Activated T-cell treated with anti-CD3 and anti-CD28 coated beads, Interleukin-2, amount 50 U/mL, for 4 hours (primary cell): ENCODE measurements at regions not wholly inside any gene's neighbourhood (a gene's known extent, or its start where the extent isn't known, plus 50 kb on each side); places are given as distances from the start of the nearest gene placed in this dataset.
A peak's percentile ranks its signal among the peaks of the same experiment; 100 is the strongest.

Experiments
- ATAC-seq, 2 donors: fragments of 200-7000 bp; cut with Tn5 transposase; one replicate each; pipeline ENCODE4 v1.10.0; 2021
- DNase-seq: peaks from one replicate; pipeline ENCODE4 v3.0.0-alpha.2; 2020
- H3K27me3 Mint-ChIP-seq: one replicate; pipeline ENCODE4 v1.8.0; 2021; ENCODE audit warnings: low read depth, mixed read lengths
- H3K36me3 Mint-ChIP-seq: one replicate; pipeline ENCODE4 v1.8.0; 2022; ENCODE audit warnings: mixed read lengths; ENCODE audit not compliant: insufficient read depth
- H3K4me1 Mint-ChIP-seq: one replicate; pipeline ENCODE4 v1.8.0; 2021; ENCODE audit warnings: low read depth, mixed read lengths
- H3K4me3 Mint-ChIP-seq: one replicate; pipeline ENCODE4 v1.8.0; 2021; ENCODE audit warnings: mild to moderate bottlenecking, moderate library complexity, mixed read lengths
- H3K9me3 Mint-ChIP-seq: one replicate; pipeline ENCODE4 v1.8.0; 2021; ENCODE audit warnings: mixed read lengths

DNA sequence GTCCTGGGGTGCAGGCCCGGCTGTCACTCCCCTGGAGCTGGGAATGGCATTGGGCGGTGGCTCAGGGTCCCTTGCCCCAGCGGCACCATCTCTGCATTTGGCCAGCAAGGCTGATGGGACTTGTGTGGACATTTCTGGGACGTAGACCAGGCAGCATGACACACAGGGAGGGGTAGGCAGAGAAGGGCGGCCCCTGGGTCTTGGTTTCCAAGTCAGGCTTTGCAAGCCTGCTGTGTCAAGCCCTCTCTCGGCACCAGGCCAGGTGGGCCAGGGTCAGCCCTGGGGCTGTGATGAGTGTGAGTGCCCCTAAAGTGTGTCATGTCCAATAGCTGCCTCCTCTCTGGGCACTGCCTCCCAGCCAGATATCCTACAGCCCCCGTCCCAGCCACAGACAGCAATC, 335.2 kb downstream of the SEC14L1 start:
- Mint-ChIP-seq H3K4me1 (peaks cover 89% of the 10 kb centered on the region), H3K4me3 (no peak overlapping the region), H3K27me3 (no peaks in the 10 kb centered on the region), H3K36me3 (peaks cover 4% of the 10 kb centered on the region), H3K9me3 (no peaks in the 10 kb centered on the region)
- ATAC-seq (no peak), DNase-seq (no peak)

DNA sequence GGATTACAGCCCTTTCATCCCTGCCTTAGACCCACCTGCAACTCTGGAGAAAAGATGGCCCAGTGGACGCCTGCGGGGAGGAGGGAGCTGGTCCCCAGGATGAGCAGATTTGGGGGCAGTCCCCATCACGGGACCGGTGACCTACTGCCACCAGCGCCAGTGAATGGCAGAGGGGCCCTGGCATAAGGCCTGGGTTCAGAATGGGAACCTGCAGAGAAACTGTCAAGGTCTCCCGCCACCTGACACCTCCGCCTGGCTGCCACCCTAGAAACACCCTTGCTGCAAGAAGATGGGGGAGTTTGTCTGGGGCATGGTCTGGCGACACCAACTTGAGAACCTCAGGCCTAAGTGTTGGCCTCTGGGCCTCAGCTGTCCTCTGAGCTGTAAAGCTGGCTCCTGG, 335.7 kb downstream of the SEC14L1 start:
- no peaks in the 10 kb centered on the region for H3K27me3 Mint-ChIP-seq
- ATAC-seq (no peak), DNase-seq (no peak)
- H3K4me1 Mint-ChIP-seq = peaks cover 87% of the 10 kb centered on the region
- peaks cover 6% of the 10 kb centered on the region for H3K36me3 Mint-ChIP-seq
- H3K9me3 Mint-ChIP-seq = no peaks in the 10 kb centered on the region
- no peak overlapping the region for H3K4me3 Mint-ChIP-seq

DNA sequence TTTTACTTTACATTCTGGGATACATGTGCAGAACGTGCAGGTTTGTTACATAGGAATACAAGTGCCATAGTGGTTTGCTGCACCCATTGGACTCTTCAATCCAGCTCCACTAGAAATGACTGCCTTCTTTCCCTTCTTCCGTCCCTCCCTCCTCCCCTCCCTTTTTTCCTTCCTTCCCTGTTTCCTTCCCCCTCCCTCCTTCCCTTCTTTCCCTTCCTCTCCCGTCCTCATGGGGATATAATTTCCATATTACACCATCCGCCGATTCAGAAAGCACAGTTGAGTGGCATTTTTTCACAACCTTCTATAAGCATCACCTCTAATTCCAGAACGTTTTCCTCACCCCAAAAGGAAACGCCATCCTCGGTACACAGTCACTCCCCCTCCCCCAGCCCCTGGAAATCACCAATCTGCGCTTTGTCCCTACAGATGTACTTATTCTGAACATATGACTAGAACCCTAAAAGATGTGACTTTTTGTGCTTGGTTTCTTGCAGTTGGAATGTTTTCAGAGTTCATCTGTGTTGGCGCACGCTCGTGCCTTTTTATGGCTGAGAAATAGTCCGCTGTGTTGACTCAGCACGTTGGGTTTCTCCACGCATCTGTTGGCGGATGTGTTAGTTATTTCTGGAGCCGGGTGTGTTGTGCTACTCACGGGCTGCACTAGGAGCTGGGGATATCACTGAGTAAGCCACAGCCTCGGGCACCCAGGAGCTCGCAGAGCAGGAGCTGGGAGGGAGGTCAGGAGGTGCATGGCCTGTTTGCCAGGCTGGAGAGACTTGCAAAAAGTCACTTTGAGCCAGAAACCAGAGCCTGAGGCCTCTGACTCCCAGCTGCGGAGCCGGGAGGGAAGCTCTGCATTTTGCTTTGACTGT, 336.4 kb downstream of the SEC14L1 start:
- H3K36me3 Mint-ChIP-seq = peaks cover 6% of the 10 kb centered on the region

DNA sequence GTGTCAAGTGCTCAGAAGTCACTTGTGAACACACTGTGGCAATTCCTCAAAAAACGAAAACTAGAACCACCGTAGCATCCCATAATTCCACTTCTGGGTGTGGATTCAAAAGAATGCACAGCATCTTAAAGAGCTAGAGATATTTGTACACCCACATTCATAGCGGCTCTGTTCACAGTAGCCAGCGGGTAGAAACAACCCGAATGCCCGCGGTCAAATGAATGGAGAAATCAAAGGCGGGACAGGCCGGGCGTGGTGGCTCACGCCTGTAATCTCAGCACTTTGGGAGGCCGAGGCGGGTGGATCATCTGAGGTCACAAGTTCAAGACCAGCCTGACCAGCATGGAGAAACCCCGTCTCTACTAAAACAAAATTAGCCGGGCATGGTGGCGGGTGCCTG, 337.5 kb downstream of the SEC14L1 start:
- H3K36me3 Mint-ChIP-seq = peaks cover 8% of the 10 kb centered on the region
- H3K4me3 Mint-ChIP-seq = no peak overlapping the region
- DNase-seq = no peak
- H3K9me3 Mint-ChIP-seq = no peaks in the 10 kb centered on the region
- no peak for ATAC-seq
- H3K4me1 Mint-ChIP-seq = peaks cover 75% of the 10 kb centered on the region
- H3K27me3 Mint-ChIP-seq = no peaks in the 10 kb centered on the region

More for the DNA sequence above, 336.4 kb downstream of the SEC14L1 start:
- Mint-ChIP-seq H3K4me3 (peak overlapping the region; percentile 29), H3K9me3 (no peaks in the 10 kb centered on the region), H3K4me1 (peaks cover 84% of the 10 kb centered on the region), H3K27me3 (no peaks in the 10 kb centered on the region)
- ATAC-seq = peak in 1 of 2 donors; percentile 28
- no peak for DNase-seq

DNA sequence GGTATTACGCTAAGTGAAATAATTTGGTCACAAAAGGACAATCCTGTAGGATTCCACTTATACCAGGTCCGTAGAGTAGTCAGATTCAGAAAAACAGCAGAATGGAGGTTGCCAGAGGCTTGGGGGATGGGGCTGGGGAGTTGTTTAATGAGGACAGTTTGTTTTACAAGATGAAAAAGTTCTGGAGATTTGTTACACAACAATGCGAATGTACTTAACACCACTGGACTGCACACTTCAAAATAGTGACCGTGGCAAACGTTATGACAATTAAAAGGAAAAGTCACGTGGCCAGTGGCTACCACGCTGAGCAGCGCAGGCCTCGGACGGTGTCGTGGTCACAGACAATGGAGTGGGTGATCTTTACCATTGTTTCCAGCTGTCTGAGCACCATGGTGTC, 338.1 kb downstream of the SEC14L1 start:
- no peaks in the 10 kb centered on the region for H3K9me3 Mint-ChIP-seq
- no peak overlapping the region for H3K4me3 Mint-ChIP-seq
- peaks cover 10% of the 10 kb centered on the region for H3K36me3 Mint-ChIP-seq
- no peak for DNase-seq
- peaks cover 71% of the 10 kb centered on the region for H3K4me1 Mint-ChIP-seq
- ATAC-seq = no peak
- no peaks in the 10 kb centered on the region for H3K27me3 Mint-ChIP-seq

DNA sequence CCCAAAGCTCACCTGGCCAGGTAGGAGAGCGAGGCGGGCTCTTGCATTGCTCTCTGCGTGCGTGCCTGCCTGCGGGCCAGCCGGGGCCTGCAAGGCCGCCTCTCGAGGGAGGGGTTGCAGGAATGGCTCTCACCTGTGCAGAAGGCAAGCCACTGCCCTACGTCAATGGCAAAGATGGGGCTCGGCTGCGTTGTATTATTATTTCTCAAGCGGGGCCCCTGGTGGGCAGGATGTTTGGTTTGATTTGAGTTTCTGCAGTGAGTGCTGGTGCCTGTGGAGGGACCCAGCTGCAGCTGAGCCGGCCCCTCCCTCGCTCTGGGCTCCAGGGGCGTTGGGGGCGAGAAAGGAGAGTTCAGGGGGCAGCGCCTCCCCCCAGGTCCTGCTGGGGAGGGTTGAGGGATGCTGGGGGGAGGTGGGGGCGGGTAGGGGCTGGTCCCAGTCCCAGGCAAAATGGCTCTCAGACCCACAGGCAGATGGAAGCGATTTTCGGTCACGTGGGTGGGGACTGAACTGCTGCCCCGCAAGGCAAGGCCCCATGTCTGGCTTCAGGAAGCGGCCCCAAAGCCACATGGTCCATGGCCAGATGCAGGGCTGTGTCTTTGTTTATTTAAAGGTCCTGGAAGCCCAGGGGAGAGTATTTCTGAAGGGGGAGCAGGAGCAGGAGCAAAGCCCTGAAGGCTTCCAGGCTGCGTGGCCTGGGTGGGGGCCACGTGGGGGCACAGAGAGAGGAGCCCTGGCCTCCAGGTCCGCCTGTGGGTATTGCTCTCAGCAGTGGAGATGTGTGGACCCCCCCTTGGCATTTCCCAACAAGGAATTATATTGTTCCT, 338.8 kb downstream of the SEC14L1 start:
- Mint-ChIP-seq H3K9me3 (no peaks in the 10 kb centered on the region), H3K4me1 (peaks cover 64% of the 10 kb centered on the region), H3K4me3 (no peak overlapping the region), H3K36me3 (peaks cover 10% of the 10 kb centered on the region), H3K27me3 (no peaks in the 10 kb centered on the region)
- DNase-seq (no peak), ATAC-seq (no peak)

DNA sequence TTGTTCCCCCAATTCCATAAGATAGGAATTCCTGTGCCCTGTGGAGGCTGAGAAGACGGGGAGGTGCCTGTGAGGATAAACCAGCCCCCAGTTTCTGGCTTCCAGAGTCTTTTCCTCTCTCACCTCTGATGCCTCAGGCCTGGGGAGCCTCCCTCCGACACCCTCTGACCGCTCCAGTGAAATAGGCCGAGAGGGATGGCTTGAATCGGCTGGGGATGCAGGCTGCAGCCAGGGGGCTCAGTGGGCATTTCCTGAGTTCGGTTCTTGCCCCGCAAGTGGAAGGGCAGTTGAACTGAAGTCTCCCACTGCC, 339.4 kb downstream of the SEC14L1 start:
- H3K27me3 Mint-ChIP-seq = no peaks in the 10 kb centered on the region
- ATAC-seq (no peak), DNase-seq (no peak)
- H3K9me3 Mint-ChIP-seq = no peaks in the 10 kb centered on the region
- H3K4me3 Mint-ChIP-seq = no peak overlapping the region
- H3K4me1 Mint-ChIP-seq = peaks cover 58% of the 10 kb centered on the region
- H3K36me3 Mint-ChIP-seq = peaks cover 7% of the 10 kb centered on the region

DNA sequence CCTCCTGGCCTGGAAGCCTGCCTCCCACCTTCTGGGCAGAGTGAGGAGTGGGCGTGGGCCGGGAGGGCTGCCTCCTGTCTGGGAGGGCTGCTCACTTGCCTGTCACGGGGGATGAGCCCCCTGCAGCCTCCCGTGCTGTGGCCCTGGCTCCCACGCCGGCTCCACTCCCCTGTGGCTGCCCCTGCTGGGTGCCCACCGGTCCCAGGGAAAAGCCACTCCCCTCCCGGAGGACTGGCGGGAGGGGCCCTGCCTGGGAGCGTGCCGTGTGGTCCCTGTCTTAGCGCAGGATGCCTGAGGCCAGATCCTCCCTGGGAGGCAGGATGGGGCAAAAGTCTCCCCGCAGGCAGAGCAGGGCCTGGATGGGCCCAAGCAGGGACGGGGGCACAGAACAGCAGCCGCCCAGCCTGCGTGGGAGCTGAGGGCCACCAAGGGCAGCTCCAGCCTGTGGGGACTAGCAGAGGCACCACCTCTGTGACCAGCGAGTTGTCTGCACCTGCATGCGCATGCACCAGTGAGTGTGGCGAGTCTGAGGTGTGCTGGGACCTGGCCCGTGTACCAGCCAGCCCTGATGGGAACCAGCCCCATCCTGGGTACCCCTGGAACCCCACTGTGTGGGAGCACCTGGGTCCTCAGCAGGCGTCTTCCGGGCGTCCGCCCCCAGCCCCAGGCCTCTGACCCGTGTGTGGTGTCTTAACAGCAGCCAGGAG, 339.9 kb downstream of the SEC14L1 start:
- no peaks in the 10 kb centered on the region for H3K27me3 Mint-ChIP-seq
- peaks cover 53% of the 10 kb centered on the region for H3K4me1 Mint-ChIP-seq
- ATAC-seq (no peak), DNase-seq (no peak)
- no peak overlapping the region for H3K4me3 Mint-ChIP-seq
- H3K36me3 Mint-ChIP-seq = peaks cover 6% of the 10 kb centered on the region
- H3K9me3 Mint-ChIP-seq = no peaks in the 10 kb centered on the region

DNA sequence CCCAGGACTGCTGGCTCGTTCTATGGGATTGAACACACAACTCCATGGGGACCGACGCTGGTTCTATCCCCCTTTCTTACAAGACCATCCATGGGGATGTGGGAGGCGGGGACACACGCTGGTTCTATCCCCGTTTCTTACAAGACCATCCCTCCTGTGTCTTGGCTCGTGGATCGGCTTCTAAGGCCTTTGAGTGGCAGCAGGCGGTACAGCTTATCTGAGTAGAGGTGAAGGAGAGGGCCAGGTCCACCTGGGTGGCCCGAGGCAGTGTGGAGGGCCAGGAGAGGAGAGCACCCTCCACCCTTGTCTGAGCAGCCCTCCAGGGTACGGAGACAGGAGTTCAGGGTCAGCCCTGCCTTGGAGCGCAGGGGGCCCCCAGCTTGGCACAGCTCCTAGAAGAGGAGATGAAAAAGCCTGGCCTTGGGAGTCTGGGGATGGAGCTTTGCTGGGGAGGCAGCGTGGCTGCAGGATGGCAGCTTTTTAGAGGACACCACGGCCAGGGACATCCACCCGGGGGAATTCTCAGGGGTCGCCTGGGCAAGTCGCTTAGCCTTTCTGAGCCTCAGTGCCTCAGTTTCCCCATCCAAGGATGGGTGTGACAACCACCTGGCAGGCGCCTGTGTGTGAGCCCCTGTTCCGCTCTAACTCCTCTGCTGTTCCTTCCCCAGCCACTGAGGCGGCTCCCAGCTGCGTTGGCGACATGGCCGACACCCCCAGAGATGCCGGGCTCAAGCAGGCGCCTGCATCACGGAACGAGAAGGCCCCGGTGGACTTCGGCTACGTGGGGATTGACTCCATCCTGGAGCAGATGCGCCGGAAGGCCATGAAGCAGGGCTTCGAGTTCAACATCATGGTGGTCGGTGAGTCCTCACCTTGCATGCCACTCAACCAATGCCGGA, 341.0 kb downstream of the SEC14L1 start:
- Mint-ChIP-seq H3K9me3 (no peaks in the 10 kb centered on the region), H3K27me3 (no peaks in the 10 kb centered on the region), H3K4me1 (peaks cover 48% of the 10 kb centered on the region), H3K36me3 (peaks cover 9% of the 10 kb centered on the region), H3K4me3 (no peak overlapping the region)
- DNase-seq (no peak), ATAC-seq (no peak)

DNA sequence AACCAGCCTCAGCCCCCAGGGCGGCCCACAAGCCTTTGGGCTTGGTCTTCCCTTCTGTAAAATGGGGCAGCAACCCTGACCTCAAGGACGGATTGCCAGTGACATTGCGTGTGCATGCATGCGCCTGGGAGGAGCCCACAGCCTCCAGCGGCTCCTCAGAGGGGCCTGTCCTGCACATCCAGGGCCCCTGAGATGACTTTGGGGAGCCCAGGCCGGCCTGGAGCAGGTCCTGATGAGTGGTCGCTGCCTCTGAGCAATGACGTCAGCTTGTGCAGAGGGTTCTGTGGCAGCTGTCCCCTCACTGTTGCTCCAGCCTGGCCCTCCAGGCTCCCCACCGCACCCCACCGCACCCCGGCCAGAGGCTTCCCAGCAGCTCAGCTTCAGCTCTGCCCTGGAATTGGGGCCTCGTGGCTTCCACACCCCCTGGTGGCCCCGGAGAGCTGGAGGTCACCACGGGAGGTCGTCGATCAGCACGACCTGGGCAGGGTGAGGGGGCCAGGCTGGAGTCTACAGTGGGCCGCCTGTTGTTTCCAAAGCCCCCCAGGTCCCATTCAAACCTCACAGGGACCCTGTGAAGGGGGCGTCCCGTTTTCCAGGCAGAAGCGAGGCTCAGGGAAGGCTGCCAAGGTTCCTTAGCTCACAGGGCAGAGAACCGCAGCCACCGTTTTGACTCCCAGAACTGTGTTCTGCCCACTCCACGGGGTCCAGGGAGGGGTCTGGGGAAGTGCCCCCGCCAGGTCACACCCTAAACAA, 341.8 kb downstream of the SEC14L1 start:
- DNase-seq (no peak), ATAC-seq (no peak)
- H3K9me3 Mint-ChIP-seq = no peaks in the 10 kb centered on the region
- H3K4me1 Mint-ChIP-seq = peaks cover 39% of the 10 kb centered on the region
- no peaks in the 10 kb centered on the region for H3K27me3 Mint-ChIP-seq
- H3K36me3 Mint-ChIP-seq = peaks cover 9% of the 10 kb centered on the region
- no peak overlapping the region for H3K4me3 Mint-ChIP-seq

DNA sequence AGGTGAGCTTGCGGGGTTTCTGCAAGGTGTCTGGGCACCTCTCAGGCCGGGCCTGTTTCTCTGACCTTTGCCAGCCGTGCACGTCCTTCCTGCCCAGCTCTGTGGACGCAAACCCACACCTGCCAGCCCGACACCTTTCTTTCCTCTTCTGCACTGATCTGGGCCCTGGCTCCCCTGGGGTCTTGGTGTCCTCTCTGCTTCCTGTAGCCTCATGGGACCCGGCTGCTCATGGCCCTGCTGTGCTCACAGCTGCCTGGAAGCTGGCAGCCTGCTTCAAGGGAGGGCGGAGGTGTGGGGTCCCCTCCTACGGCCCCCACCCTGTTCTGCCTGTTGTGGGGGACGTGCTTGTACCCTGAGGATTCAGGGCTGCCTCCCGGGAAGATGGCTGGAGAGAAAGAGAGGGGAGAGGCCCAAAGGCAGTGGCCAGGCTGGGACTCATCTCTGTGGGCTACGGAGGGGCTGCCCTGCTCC, 342.4 kb downstream of the SEC14L1 start:
- peaks cover 12% of the 10 kb centered on the region for H3K36me3 Mint-ChIP-seq
- ATAC-seq (no peak), DNase-seq (no peak)
- H3K9me3 Mint-ChIP-seq = no peaks in the 10 kb centered on the region
- H3K4me1 Mint-ChIP-seq = peaks cover 34% of the 10 kb centered on the region
- no peak overlapping the region for H3K4me3 Mint-ChIP-seq
- H3K27me3 Mint-ChIP-seq = no peaks in the 10 kb centered on the region

DNA sequence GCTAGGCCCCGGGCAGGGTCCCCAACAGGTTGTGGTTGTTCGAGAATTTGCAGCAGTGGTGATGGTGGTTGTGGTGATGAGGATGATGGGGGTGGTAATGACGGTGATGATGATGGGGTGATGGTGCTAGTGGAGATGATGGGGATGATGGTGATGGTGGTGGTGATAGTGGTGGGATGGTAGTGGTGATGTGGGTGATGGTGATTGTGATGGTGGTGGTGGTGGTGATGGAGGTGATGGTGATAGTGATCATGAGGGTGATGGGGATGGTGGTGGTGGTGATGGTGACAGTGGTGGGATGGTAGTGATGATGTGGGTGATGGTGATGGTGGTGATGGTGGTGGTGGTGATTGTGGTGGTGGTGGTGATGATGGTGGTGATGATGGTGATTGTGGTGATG, 343.3 kb downstream of the SEC14L1 start:
- ATAC-seq = no peak
- H3K36me3 Mint-ChIP-seq = peaks cover 18% of the 10 kb centered on the region
- no peak for DNase-seq
- peaks cover 28% of the 10 kb centered on the region for H3K4me1 Mint-ChIP-seq
- no peak overlapping the region for H3K4me3 Mint-ChIP-seq
- H3K9me3 Mint-ChIP-seq = no peaks in the 10 kb centered on the region
- H3K27me3 Mint-ChIP-seq = no peaks in the 10 kb centered on the region
